ENCODE measurements at regions not wholly inside any gene's neighbourhood (a gene's known extent, or its start where the extent isn't known, plus 50 kb on each side); places are given as distances from the start of the nearest gene placed in this dataset.
A peak's percentile ranks its signal among the peaks of the same experiment; 100 is the strongest.

- DNase-seq (ENCODE audit: low read depth) = no peak
These were observed 57.8 kb upstream of the STX18 start for GRCh38 chr4:4599481-4600275.

GRCh38 chr4:4598851-4599411 is 57.1 kb upstream of the STX18 start:
- no peak for DNase-seq (ENCODE audit: low read depth)

GRCh38 chr4:4596720-4597119 is 54.9 kb upstream of the STX18 start:
- DNase-seq (ENCODE audit: low read depth) = no peak

GRCh38 chr4:4595252-4595651 is 53.4 kb upstream of the STX18 start:
- DNase-seq (ENCODE audit: low read depth) = peak; percentile 8

- DNase-seq (ENCODE audit: low read depth) = no peak
These were observed 52.6 kb upstream of the STX18 start for GRCh38 chr4:4594285-4594920.

GRCh38 chr4:4593596-4594284 is 51.9 kb upstream of the STX18 start:
- no peak for DNase-seq (ENCODE audit: low read depth)

GRCh38 chr4:4592414-4592813 is 50.6 kb upstream of the STX18 start:
- no peak for DNase-seq (ENCODE audit: low read depth)
